DMS153 treated with DMSO at 0.1 percent for 48 hours (cell line): ENCODE measurements at regions not wholly inside any gene's neighbourhood (a gene's known extent, or its start where the extent isn't known, plus 50 kb on each side); places are given as distances from the start of the nearest gene placed in this dataset.
"Not testable (repeated sequence)": the region's sequence is repeated elsewhere in the genome, so short reads cannot be mapped to it uniquely, and the experiment has no call there.

Experiments used
- DNase-seq: peaks from one replicate; lab custom pipeline; 2025; ENCODE audit not compliant: unreplicated experiment; lab: John Stamatoyannopoulos, UW

GRCh38 chr12:131249246-131250027 is 295.7 kb downstream of the ADGRD1 start:
- DNase-seq: no peak

GRCh38 chr12:131250028-131250950 is 296.6 kb downstream of the ADGRD1 start:
- no peak for DNase-seq

- no peak for DNase-seq
Observed at GRCh38 chr12:131250951-131251315, 297.2 kb downstream of the ADGRD1 start.

DNA sequence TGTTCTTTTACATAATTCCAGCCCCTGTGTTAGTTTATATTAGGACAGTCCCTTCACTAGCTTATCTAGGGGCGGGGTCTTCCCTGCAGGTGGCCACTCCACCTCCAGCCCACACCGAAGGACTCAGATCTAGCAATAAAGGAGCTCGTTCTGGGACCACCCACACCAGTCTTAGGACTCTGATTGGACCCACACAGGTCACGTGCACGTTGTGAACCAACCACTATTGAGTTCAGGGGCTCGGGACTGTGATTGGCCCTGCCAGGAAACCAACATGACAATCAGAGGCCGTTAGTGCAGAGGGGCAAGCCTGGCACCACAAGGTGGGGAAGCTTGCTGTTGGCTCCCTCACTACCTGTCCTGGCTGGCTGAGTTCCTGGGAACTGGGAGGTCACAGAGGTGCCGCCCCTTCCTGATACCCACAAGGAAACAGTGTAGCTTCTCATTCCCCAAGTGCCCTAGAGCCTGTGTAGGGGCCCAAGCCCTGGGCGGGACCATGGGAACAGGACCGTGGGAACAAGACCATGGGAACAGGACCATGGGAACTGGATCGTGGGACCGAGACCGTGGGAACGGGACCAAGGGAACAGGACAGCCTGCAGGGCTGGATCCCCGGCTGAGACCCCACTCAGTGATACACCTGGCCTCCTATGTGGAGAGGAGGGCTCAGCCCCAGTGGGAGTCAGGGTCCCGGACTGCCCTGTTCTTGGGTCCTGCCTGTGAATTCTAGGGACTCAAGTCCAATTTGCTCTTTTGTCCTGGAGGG is 297.8 kb downstream of the ADGRD1 start:
- no peak for DNase-seq

GRCh38 chr12:131253376-131254026 is 299.8 kb downstream of the ADGRD1 start:
- DNase-seq: no peak

GRCh38 chr12:131254374-131254773 is 300.7 kb downstream of the ADGRD1 start:
- DNase-seq: no peak

DNA sequence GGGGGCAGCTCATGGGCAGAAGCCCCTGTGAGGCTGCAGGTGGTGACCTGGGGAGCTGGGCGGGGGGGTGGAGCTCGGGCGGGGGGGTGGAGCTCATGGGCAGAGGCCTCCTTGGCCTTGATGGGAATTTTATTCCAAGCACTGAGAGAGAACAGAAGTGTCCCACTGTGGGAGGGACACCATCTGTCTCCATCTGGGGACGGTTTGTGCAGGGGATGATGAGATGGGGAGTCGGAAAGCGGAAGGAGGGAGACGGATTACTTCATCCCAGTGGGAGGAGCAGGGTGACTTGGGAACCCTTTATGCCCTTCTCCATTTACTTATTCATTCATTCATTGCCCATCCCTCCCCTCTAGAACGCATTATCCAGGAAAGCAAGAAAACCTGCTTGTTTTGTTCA is 304.7 kb downstream of the ADGRD1 start:
- DNase-seq: no peak

DNA sequence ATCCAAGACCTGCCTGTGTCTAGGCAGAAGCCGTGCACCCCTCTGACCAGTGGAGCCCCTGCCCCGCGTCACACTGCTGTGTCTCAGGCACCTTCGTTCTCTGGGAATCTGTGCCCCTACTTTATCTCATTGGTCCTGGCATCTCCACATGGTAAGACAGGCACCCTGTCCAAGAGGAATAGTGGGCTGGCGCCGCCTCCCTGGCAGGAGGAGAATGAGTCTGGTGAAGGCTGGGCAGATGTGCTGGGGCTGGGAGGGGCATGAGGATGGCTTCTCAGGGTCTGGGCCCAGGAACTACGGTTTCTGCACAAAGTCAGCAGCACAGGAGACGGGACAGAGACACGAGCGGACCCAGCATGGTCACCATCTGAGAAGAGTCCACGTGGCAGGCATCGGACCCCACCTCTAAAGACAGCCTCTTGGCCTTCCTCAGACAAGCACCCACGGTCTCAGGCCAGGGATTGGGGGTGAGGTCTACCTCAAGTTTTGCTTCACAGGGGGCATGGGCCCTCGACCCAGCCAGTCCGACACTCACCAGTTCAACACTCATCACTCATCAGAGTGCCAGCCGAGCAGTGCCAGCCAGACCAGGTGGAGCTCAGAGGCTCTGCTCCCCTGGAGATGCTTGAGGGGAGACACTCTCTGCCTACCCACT is 306.7 kb downstream of the ADGRD1 start:
- DNase-seq: no peak

DNA sequence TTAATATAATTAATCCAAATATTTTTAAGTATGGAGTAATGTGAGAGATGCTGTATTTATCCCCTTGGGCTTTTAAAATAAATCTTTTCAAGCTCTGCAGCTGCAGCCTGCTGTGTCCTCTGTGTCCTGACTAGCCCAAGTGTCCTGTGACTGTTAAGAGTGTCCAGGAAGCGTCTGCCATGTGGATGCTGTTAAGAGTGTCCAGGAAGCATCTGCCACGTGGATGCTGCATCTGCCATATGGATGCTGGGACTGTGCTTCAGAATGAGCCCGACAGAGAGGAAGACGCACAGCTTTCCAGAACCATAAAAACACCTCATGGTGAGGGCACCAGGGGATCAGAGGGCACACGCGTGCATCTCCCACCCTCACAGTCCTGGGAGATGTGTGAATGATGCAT is 307.2 kb downstream of the ADGRD1 start:
- no peak for DNase-seq

DNA sequence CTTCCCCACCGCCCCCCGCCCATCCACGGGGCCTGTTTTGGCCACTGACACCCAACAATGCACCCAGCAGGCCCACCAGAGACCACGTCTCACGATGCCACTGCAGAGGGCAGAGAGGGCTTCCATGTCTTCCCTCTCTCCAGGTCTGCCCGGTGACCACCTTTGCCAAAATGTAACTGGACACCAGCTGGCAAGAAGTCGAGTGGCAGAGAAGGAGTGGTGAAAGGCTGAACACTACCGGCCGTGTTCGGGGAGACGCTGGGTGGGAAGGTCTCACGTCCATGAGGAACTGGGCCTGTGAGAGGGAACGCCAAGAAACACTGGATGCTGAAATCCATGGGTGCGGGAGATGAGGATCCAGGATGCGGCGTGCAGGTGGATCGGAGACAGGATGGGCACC is 308.2 kb downstream of the ADGRD1 start:
- no peak for DNase-seq

GRCh38 chr12:131263626-131264025 is 309.9 kb downstream of the ADGRD1 start:
- DNase-seq: no peak

DNA sequence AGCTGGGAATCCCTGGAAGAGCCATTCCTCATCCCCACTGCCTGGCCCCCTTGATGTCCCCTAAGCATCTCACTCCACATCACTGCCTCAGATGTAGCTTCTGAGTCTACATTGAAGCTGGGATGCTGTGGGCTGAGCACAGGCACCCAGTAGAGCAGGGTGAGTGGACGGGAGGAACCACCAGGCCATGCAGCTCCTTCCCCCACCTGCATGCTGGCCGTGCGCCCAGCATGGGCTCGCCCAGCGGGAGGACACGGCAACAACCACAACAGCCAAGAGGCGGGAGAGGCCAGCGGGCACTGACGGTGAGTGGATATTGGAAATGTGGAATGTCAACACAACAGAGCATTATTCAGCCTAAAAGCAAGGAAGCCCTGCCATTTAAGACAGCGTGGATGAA is 310.9 kb downstream of the ADGRD1 start:
- DNase-seq: no peak

DNA sequence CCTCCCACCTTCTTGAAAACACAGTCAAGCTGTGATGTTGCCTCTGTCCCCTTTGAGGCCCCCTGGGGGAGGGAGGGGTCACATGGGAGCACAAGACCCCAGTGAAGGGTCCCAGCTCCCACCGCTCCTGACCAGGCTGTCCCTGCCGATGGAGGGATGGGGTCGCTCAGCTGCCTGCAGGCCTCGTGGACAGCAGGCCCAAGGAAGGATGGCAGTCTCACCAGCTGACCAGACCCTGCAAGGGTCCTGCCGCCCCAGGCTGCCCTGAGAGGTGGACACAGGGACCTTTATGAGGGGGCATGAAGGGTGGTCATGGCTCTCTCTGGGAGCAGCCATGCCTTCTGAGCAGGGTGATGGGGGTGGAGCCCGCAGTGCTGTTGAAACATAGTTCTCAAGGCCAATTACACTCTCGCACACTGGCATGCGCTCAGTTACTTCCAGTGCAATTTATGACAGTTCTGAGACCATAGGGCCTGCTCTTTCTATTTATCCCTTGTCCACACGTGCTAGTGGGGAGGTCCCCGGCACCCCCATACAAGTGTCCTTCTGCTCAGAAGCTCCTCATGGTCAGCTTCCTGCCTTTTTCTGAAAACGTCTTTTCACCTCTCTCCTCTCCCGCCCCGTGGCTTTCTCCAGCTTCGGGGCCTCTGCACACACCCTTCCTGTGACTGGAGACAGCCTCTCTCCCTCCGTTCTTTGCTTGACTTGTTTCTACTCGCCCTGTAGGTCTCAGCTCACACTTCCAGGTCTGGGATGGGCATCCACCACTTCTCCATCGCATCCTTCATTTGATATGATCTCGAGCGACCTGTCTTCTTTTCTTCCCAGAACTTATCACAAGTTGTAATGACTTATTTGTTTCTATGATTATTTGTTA is 313.1 kb downstream of the ADGRD1 start:
- no peak for DNase-seq

DNA sequence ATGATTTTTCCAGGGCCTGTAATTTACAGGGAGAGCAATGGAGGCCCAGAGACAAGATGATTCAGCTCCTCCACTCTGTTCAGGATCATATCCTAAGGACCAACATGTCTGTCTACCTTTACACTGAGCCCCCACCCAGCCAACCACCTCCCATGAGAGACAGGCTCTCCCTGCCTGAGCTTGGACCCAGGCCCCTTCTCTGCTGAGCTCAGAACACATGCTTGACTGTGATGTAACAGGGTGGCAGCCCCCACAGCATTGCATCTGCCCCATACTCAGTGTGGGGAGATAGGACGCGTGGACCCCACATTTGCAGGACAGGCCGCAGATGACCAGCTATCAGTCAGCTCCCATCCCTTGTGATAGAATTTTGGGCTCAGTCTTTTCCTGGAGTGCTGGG is 313.9 kb downstream of the ADGRD1 start:
- no peak for DNase-seq

DNA sequence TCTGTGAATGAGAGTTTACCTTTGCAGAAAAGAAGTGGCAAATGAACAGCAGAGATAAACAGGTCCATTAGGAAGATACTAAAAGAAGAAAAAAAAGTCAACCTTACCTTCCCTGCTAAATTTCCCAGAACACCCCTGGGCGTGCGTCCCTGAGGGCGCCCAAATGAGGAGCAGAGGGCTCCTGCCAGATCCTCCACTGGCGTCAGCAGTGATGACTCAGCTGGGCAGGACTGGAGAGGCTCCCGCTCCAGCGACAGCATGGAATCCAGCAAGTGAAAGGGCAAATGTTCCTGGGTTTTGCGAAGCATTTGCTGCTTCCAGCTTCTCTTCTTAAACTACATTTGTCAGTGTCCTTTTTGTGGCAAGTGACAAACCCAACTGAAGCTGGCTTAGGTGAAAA is 314.4 kb downstream of the ADGRD1 start:
- DNase-seq: not testable (repeated sequence)

GRCh38 chr12:131268571-131268970 is 314.9 kb downstream of the ADGRD1 start:
- DNase-seq: not testable (repeated sequence)

GRCh38 chr12:131269551-131269950 is 315.8 kb downstream of the ADGRD1 start:
- DNase-seq: no peak

DNA sequence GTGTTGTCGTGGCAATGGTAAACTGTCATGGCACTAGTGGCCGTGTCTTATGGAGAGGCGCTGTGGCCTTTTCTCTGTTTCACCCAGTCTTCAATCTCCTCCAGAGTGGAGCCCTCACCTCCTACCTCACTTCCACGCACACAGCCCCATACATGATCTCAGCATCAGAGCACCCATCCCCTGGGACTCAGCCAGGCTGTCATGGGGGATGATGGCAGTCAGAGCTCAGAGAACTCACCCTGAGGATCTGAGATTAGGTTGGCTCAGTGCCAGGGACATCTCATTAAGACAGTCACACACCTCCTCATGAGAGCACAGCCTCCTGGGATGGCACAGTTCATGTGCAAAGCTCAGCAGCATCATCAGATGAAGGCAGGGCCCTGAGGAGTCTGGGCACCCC is 316.3 kb downstream of the ADGRD1 start:
- DNase-seq: not testable (repeated sequence)

DNA sequence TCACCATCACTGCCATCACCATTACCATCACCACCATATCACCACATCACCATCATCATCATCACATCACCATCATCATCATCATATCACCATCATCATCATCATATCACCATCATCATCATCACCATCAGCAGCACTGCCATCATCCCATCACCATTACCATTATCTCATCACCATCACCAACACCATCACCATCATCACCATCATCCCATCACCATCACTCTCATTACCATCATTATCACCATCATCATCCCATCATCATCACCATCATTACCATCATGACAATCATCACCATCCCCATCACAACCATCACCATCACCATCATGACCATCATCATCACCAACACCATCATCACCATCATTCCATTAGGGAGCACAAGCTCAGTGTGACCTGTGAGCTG is 318.0 kb downstream of the ADGRD1 start:
- no peak for DNase-seq
